Stimulated activated CD4-positive, alpha-beta T cell treated with anti-CD3 and anti-CD28 coated beads, Interleukin-1b, Interleukin-23, amount 100 ng/mL, for 1 hour (primary cell): ENCODE measurements at regions not wholly inside any gene's neighbourhood (a gene's known extent, or its start where the extent isn't known, plus 50 kb on each side); places are given as distances from the start of the nearest gene placed in this dataset.
"Not testable (repeated sequence)": the region's sequence is repeated elsewhere in the genome, so short reads cannot be mapped to it uniquely, and the experiment has no call there.

Source experiments
- DNase-seq, 2 donors: peaks; one replicate each; pipeline ENCODE4 v3.0.0-alpha.2; 2020; ENCODE audit warnings: low read depth in 2 of 2

DNA sequence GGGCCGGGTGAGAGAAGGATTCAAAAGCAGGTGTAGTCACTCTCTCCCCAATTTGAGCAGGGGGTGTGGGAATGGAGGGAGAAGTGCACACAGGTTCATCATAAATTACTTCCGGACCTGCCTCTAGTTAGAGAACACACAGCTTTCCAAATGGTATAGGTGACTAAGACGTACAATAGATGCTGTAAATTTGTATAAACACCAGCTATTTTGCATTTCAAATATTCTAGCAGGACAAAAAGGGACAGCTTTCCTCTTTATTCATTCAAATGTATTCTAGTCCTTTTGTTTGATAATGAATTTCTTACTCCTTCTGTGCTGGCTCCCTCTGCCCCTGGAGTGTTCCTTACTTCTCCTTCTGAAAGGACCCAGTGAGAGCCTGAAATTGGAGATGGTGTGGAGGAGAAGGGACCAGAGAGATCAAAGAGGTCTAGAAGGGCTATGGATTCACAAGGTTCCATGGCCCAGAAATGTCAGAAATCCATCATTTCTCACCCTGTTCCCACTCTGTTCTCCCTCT lies 53.2 kb upstream of the SH3BP4 start:
- DNase-seq: no peak

- not testable (repeated sequence) for DNase-seq
Measured at GRCh38 chr2:234888442-234888841, 63.4 kb upstream of the SH3BP4 start.

DNA sequence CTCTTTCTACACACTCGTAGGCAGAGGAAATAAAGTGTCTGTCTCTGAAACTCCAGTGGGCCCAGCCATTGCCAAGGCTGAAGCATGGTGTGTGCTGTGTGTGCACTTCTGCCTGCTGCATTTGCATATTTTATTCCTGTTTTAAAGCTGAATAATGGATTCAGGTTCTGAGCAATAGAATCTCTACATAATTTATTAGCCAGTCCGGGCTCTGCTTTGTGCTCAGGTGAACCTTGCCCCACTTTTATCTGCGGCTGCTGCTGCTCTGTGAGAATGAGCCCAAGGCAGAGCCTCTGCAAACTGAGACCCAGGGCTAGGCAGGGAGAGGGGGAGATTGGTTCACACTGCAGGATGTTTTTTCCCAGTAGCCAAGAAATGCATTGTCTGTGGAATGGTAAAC lies 64.6 kb upstream of the SH3BP4 start:
- DNase-seq: no peak

- DNase-seq: no peak
Measured at GRCh38 chr2:234885886-234886285, 65.9 kb upstream of the SH3BP4 start.

DNA sequence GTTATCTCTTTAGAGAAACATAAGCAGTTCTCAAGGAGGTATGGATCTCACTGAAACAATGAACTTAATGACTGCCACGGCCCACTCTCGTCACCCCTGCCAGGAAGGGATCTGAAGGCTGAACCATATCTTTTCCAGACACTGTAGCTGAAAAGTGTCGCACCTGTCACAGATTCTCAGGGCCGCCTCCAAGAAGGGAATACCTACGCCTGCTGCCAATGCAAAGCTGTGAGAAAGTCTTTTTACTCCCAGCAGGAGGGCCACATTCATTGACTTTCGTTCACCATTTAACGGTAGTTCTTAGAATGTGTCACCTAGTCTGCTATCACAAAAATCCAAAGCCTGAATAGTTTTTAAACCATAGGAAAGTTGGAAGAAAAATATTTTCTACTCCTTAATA lies 66.7 kb upstream of the SH3BP4 start:
- DNase-seq: no peak

DNA sequence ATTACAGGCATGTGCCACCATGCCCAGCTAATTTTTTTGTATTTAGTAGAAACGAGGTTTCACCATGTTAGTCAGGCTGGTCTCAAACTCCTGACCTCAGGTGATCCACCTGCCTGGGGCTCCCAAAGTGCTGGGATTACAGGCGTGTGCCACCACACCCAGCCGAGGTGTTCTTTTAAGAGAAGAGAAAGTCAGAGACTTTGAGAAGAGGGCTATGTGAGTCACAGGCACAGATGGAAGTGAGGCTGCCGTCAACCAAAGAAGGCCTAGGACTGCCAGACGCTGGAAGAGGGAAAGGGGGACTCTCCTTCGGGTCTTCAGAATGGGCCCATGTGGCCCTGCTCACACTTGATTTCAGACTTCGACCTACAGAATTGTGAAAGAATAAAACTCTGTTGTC lies 67.2 kb upstream of the SH3BP4 start:
- DNase-seq: no peak

DNA sequence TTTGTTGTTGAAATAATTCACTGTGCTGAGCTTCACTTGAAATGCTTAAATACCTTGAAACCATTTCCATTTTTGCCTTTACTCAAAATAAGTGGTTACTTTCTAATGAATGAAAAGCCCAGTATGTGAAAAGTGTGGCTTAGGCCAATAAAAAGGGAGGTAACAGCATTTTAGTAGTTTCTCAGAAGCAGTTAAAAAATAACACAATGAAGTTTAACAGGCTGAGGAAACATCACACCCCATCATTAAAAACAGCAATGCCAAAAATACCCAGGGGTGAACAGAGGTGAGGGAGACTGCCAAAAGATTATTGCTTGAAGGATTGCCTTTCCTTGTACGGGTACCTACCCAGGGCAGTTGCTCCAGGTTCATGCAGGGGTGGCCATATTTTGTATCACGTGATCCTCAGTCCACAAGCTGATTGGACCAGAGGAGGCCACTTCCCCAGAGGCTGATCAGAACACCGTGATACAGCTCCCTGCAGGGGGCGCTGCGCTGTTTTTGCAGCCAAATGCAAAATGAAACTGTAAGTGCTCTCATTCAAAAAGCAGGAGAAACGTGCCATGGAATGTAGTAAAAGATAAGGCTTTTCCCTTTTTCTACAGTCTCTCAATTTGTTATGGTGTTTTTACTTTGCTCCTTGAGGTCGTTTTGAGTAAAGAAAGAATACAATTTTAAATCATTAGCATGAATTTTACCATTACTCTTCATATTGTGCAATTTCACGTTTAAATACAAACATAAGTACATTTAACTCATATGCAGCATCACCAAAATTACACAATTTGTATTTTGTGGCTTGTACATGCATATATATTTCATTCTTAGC lies 70.2 kb upstream of the SH3BP4 start:
- no peak for DNase-seq

DNA sequence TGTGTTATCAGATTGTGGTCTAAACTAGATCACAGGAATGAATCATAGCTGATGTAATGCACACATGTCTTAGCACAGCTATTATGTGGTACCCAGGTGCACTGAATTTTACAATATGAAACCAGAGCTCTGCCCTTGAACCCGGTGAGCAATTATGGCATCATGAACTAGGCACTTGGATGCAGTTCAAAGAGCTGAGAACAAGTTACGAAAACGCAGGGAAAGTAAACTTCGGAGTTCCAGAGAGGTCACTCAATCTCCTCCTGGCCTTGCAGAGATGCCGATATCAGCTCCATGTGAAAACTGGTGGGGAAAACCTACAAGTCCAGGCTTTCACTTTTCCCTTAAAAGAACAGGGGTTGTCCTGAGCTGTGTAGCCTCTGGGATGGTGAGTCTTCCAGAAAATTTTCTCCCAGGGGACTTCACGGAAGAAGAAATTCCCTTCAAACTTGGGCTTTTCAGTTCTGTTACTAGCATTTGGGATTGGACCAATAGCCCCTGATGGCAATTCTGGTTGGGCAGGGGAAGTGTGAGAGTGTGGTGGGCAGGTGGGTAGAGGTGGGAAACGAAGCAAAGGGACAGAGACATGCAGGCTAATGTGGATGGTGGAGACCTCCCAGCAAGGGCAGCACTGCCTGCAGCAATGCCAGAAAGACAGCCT lies 71.1 kb upstream of the SH3BP4 start:
- DNase-seq: no peak

- DNase-seq: no peak
Measured at GRCh38 chr2:234879671-234880455, 72.0 kb upstream of the SH3BP4 start.

- DNase-seq: not testable (repeated sequence)
Measured at GRCh38 chr2:234876621-234877020, 75.2 kb upstream of the SH3BP4 start.

- DNase-seq: no peak
Measured at GRCh38 chr2:234874347-234875046, 77.3 kb upstream of the SH3BP4 start.

DNA sequence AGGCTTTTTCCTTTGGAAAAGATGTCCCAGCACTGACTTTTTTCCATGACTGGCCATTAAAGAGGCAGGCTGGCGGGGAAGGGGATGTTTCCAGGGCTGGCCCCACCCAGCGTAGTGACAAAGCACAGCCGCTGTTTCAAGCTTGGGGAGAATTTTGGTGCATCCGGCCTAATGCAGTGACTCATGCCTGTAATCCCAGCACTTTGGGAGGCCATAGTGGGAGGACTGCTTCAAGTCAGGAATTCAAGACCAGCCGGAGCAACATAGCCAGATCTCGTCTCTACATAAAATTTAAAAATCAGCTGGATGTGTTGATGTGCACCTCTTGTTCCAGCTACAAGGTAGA lies 78.0 kb upstream of the SH3BP4 start:
- DNase-seq: no peak

- DNase-seq: no peak
Measured at GRCh38 chr2:234873103-234873827, 78.6 kb upstream of the SH3BP4 start.

DNA sequence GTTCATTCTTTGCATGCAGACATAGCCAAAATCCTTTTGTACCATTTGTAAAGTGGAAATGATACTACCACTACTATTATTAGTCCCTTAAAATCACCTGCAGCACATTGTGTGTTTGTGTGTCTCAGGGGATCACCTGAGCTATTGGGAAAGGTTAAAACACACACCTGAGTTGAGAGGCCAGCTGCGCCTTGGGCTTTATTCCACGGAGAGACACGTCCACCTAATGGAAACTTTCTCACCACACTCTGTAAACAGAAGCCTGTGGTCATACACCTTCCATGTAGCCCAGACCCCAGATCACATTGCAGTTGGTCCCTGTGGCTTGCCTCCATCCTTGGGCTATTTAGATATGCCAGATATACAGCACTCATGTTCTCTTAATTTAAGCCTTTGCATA lies 81.8 kb upstream of the SH3BP4 start:
- DNase-seq: no peak

DNA sequence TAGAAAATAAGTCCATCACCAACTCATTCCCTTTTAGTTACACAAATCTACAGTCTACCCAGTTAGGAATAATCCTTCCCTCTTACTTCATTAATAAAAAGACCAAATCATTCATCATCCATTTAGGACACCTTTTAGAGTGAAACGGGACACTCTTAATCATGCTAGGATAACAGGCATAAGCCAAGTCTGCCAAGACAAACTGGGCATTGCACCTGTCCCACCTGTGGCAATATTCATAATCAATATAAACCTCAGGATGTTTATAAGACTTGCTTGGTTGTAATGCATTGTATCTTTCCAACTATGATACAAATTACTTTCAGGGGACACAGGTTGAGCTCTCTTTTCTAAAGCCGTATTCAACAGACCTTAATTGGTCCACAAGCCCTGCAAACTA lies 82.7 kb upstream of the SH3BP4 start:
- DNase-seq: no peak

GRCh38 chr2:234867882-234868285 lies 83.9 kb upstream of the SH3BP4 start:
- DNase-seq: no peak

- no peak for DNase-seq
Measured at GRCh38 chr2:234865586-234865985, 86.2 kb upstream of the SH3BP4 start.

- no peak for DNase-seq
Measured at GRCh38 chr2:234865040-234865439, 86.8 kb upstream of the SH3BP4 start.

DNA sequence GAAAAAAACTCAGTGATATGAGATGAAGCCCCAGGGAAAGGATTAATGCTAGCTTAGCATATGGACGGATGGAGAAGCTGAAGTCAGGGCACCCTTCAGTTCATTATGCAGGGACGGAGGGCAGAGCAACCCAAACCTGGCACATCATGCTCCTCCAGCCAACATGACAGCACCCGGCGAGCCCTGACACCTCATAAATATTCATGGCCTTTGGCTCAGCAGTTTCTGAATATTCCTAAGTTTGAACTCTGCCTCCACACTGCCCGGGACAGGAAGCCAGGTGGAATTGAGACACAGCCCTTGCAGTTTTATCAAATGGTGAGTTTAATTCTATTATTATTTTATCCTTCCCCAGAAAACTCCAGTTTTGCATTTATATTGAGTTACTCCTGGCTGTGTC lies 87.3 kb upstream of the SH3BP4 start:
- DNase-seq: no peak

- DNase-seq: no peak
Measured at GRCh38 chr2:234863043-234863934, 88.5 kb upstream of the SH3BP4 start.
